RWPE1 (cell line): ENCODE measurements at regions not wholly inside any gene's neighbourhood (a gene's known extent, or its start where the extent isn't known, plus 50 kb on each side); places are given as distances from the start of the nearest gene placed in this dataset.

Experiments
- CTCF ChIA-PET: fragments of 350-600 bp; sonication (Branson Sonifier 250); formaldehyde crosslinking; extraction: SDS; loops from one replicate; lab custom pipeline; 2021; lab: Yijun Ruan, JAX
- POLR2A ChIA-PET: fragments of 400-600 bp; formaldehyde crosslinking; extraction: SDS; loops from one replicate; lab custom pipeline; 2020; ENCODE audit warnings: antibody characterized with exemption; ENCODE audit not compliant: low non-redundant PET; lab: Yijun Ruan, JAX
- DNase-seq: peaks from one replicate; pipeline ENCODE4 v3.0.0; 2012; ENCODE audit warnings: low spot score
- H3K27ac ChIP-seq: fragments of 450-650 bp; 2 replicates; pipeline ENCODE4 v1.5.1; 2017
- CTCF ChIP-seq: fragments of 450-650 bp; conservative IDR thresholded peaks from 2 replicates; pipeline ENCODE4 v1.5.1; 2017; ENCODE audit warnings: low read depth, mild to moderate bottlenecking

GRCh38 chr4:27087306-27088045 is 226.8 kb downstream of the STIM2 start:
- H3K27ac ChIP-seq: no peak overlapping the region
- DNase-seq: no peak
- TF ChIP-seq CTCF: no peak
- CTCF ChIA-PET: no interaction called here
- POLR2A ChIA-PET: no interaction called here

- ChIA-PET POLR2A (no interaction called here), CTCF (interaction anchor here (0.5 kb wide), 1 partner anchor 395 kb away, joined by 3 read pairs; no protein-coding TSS in a partner anchor)
- DNase-seq: no peak
- H3K27ac ChIP-seq: no peak overlapping the region
- TF ChIP-seq CTCF: no peak
Measured at GRCh38 chr4:27088491-27088890, 227.8 kb downstream of the STIM2 start.

- POLR2A ChIA-PET: no interaction called here
- no peak for DNase-seq
- TF ChIP-seq CTCF: no peak
- H3K27ac ChIP-seq: no peak overlapping the region
- CTCF ChIA-PET: no interaction called here
Measured at GRCh38 chr4:27089186-27089585, 228.5 kb downstream of the STIM2 start.

GRCh38 chr4:27090406-27090805 is 229.8 kb downstream of the STIM2 start:
- TF ChIP-seq CTCF: no peak
- no peak overlapping the region for H3K27ac ChIP-seq
- no peak for DNase-seq
- ChIA-PET CTCF (no interaction called here), POLR2A (no interaction called here)

- CTCF ChIA-PET: interaction anchor here (0.5 kb wide), 1 partner anchor 288 kb away, joined by 5 read pairs; no protein-coding TSS in a partner anchor
- no peak for TF ChIP-seq CTCF
- DNase-seq: no peak
Measured at GRCh38 chr4:27094224-27094623, 233.6 kb downstream of the STIM2 start.

GRCh38 chr4:27094783-27095182 is 234.1 kb downstream of the STIM2 start:
- no peak for DNase-seq
- POLR2A ChIA-PET: no interaction called here
- no peak overlapping the region for H3K27ac ChIP-seq
- no peak for TF ChIP-seq CTCF
- CTCF ChIA-PET: interaction anchor here (0.5 kb wide), 1 partner anchor 287 kb away, joined by 5 read pairs; no protein-coding TSS in a partner anchor

More at GRCh38 chr4:27094224-27094623, 233.6 kb downstream of the STIM2 start:
- H3K27ac ChIP-seq: no peak overlapping the region
- POLR2A ChIA-PET: no interaction called here
